ENCODE measurements at regions not wholly inside any gene's neighbourhood (a gene's known extent, or its start where the extent isn't known, plus 50 kb on each side); places are given as distances from the start of the nearest gene placed in this dataset.

DNA sequence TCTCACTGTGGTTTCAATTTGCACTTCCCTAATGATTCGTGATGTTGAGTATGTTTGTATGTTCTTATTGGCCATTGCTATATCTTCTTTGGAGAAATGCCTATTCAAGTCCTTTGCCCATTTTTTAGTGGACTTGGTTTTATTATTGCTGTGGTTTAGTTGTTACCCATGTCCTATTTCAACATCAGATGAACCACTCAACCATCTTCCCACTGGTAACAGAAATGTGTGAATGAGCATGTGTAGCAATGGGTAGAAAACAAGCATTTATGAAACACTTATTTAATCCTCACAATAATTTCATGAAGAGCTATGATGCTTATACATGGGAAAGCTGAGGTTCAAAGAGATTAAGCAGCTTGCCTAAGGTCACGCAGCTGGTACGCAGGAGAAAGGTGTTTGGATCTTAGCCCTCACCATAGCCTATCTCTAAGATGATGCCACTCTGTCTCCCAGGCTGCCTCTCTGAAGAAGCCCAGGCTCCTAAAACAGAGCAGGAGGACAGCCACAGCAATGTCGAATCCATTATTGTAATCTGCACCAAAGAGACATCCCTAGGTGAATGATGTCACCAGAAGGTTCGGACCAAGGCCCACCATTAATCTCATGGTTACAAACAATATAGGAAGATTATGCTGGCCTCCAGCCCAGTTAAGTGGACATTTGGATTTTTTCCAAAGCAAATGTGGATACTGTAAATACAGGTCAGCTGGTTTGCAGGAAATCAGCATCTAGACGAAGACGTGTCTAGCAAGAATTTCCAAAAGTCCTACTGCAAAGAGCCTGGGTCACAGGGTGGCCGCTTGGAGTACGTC, 447.6 kb upstream of the ZMIZ1 start:
- no peak for DNase-seq (ENCODE audit: low spot score)

- DNase-seq (ENCODE audit: low spot score) = no peak
These were observed 445.1 kb upstream of the ZMIZ1 start for GRCh38 chr10:78623578-78624215.

DNA sequence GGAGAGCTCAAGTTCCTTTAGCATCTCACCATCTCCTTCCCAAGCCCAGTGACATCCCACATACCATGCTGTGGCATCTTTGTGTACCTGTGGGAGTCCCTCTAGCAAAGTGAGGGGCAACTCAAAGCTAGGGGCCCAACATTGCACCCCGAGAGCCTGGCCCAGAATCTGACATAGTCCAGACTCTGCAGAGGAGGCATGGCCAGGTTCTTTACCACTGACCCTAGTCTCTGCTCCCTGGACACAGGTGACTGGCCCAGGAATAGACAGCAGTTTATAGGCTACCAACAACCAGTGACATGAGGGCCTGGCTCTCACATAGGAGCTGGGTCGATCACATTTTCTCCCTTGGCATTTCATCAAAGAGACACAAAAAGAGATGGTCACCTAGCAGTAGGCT, 444.0 kb upstream of the ZMIZ1 start:
- DNase-seq (ENCODE audit: low spot score) = no peak

DNA sequence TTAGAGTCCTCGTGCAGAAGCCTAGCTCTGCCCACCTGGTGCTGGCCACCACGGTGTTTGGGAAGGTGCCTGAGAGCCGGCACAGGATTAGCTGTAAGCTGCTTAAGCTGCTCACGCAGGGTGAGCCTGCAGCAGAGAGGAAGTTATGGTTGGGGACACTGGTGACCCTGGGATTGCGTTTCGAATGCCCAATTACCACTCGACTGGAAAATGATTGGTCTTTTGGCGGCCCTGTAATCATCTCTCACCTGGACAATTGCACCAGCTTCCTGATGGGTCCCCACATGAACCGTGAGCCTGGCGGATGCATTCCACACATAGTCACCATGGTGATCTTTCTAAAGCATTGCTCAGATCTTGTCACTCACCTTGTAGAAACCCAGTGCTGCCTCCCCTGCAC, 442.3 kb upstream of the ZMIZ1 start:
- no peak for DNase-seq (ENCODE audit: low spot score)

GRCh38 chr10:78627254-78627795, 441.4 kb upstream of the ZMIZ1 start:
- no peak for DNase-seq (ENCODE audit: low spot score)

GRCh38 chr10:78628976-78629375, 439.8 kb upstream of the ZMIZ1 start:
- DNase-seq (ENCODE audit: low spot score) = no peak

- no peak for DNase-seq (ENCODE audit: low spot score)
These were observed 439.0 kb upstream of the ZMIZ1 start for GRCh38 chr10:78629773-78630172.

- no peak for DNase-seq (ENCODE audit: low spot score)
These were observed 437.6 kb upstream of the ZMIZ1 start for GRCh38 chr10:78630944-78631838.

- DNase-seq (ENCODE audit: low spot score) = no peak
These were observed 434.4 kb upstream of the ZMIZ1 start for GRCh38 chr10:78634389-78634815.

GRCh38 chr10:78634835-78635234, 433.9 kb upstream of the ZMIZ1 start:
- DNase-seq (ENCODE audit: low spot score) = no peak

DNA sequence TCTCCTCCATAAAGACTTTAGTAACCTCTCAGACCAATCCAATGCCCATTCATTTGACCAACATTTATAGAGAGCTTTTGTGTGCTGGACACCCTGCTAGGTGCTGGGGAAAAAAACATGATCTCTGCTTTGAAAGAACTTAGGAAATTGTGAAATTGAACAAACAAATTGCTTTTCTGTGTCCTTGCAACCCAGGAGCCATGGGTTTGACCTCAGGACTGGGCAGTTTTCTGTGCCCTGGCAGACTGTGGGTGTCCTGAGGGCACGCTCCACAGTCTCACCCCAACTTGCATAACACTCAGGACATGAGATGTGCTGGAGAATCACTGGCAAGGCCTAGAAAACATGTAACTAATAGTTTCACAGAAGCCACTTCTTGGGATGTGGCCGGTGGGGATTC, 429.1 kb upstream of the ZMIZ1 start:
- DNase-seq (ENCODE audit: low spot score) = no peak

- DNase-seq (ENCODE audit: low spot score) = no peak
These were observed 427.8 kb upstream of the ZMIZ1 start for GRCh38 chr10:78640796-78641636.

- no peak for DNase-seq (ENCODE audit: low spot score)
These were observed 427.1 kb upstream of the ZMIZ1 start for GRCh38 chr10:78641693-78642092.

DNA sequence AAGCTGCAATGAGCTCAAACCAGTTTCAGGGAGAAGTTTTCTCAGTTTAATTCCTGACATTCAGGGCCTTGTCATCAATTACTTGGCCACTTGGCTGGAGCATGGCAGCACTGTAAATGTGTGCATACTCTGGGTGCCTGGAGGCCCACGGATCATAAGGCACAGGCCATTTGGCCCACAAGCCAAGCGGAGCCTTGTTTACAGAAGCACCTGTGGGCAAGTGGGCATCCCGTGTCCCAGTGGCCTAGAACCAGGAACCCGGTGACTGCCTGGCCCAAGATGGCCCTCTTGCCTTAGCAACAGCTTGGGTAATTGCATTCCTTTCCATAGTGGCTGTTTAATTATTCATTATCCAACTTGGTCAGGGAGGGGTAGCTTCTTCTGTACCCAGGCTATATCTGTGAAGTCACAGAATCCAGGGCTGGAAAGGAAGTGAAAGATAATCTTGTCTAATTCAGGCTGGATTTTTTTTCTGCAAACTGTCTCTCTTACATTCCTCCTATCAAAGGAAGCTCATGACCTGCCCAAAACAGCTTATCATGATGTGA, 426.4 kb upstream of the ZMIZ1 start:
- no peak for DNase-seq (ENCODE audit: low spot score)

DNA sequence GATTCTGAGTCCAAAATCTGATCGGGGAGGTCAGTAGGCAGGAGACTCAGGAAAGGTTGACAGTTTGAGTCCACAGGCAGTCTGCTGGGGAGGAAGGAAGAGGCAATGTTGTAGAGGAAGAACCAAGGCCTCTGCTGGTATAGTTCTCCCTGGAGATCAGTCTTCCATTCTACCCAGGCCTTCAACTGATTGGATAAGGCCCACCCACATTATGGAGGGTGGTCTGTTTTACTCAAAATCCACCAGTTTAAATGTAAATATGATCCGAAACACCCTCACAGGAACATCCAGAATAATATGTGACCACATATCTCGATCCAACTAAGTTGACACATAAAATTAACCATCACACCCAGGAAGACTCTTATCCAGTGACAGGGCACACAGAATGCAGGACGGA, 425.3 kb upstream of the ZMIZ1 start:
- DNase-seq (ENCODE audit: low spot score) = no peak

GRCh38 chr10:78644550-78644949, 424.2 kb upstream of the ZMIZ1 start:
- DNase-seq (ENCODE audit: low spot score) = no peak

DNA sequence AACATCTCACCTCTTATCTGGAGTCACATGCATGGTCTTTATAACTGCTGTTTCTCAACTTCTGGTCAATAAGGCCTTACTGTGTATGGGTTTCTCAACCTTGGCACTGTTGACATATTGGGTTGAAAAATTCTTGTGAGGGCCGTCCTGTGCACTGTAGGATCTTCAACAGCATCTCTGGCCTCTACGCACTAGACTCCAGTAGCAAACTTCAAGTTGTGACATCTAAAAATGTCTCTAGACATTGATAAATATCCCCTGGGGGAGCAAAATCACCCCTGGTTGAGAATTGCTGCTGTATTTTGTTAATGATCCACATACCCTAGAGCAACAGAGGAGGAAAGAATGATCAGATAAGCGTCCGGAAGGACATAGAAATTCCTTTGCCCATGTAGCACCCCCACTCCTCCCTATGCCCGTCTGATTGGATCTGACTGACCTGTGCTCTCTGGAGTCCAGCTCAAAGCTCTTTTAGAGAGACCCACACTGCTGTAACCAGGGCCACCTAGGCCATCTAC, 423.5 kb upstream of the ZMIZ1 start:
- DNase-seq (ENCODE audit: low spot score) = no peak

DNA sequence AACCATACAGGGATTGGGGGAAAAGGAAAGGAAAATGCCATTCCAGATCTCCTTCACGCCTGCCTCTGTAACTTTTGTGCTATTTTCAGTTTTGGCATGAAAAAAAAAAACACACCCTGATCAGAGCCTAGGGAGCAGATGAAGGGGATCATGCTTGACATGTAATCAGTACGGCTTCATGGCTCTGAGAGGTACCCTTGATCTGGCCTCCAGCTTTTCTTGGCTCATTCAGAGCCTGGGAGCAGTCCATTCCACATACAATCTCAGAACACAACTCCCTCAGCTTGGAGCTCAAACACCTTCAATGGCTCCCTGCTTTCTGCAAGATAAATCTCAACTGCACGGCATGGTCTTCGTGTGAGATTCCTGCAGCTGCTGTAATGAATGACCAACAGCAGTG, 422.8 kb upstream of the ZMIZ1 start:
- no peak for DNase-seq (ENCODE audit: low spot score)

- no peak for DNase-seq (ENCODE audit: low spot score)
These were observed 420.4 kb upstream of the ZMIZ1 start for GRCh38 chr10:78648256-78648860.

GRCh38 chr10:78649429-78649828, 419.3 kb upstream of the ZMIZ1 start:
- no peak for DNase-seq (ENCODE audit: low spot score)

DNA sequence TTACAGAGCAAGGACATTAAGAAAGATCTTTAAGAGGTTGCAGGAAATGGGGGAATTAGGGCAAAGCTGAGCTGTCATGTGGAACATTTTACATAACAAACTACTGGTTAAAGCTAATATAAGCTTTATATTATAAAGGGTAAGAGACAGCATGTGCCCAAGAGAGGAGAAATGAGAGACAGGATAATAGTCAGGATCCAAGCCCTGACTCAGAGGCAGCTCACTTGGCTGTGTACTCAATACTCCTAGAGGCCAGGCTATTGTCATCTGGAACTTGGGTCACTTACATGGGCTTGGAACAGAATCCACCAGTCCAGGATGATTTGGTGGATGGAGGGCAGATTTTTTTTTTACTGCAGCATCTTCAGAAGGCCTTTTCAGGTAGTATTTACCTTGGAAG, 418.6 kb upstream of the ZMIZ1 start:
- no peak for DNase-seq (ENCODE audit: low spot score)
